ENCODE measurements at regions not wholly inside any gene's neighbourhood (a gene's known extent, or its start where the extent isn't known, plus 50 kb on each side); places are given as distances from the start of the nearest gene placed in this dataset.

GRCh38 chr13:58300224-58300623, 668.7 kb downstream of the PCDH17 start:
- no peak for DNase-seq (ENCODE audit: low read depth in 1 of 2, low spot score in 1 of 2)
- no peaks in the 10 kb centered on the region for H3K9me3 ChIP-seq (ENCODE audit: low read depth)
- no peak overlapping the region for H3K27ac ChIP-seq
- no peaks in the 10 kb centered on the region for H3K27me3 ChIP-seq
- H3K36me3 ChIP-seq: no peaks in the 10 kb centered on the region
- no peaks in the 10 kb centered on the region for H3K4me1 ChIP-seq (ENCODE audit: low read depth)
- no peak for TF ChIP-seq CTCF (IDR thresholded peaks at IDR 0.05; ENCODE audit: low read depth, low read length)
- H3K4me3 ChIP-seq: no peak overlapping the region

- no peak for TF ChIP-seq CTCF (IDR thresholded peaks at IDR 0.05; ENCODE audit: low read depth, low read length)
- Histone ChIP-seq H3K36me3 (no peaks in the 10 kb centered on the region), H3K4me1 (ENCODE audit: low read depth) (no peaks in the 10 kb centered on the region), H3K27me3 (no peaks in the 10 kb centered on the region), H3K27ac (no peak overlapping the region), H3K4me3 (no peak overlapping the region), H3K9me3 (ENCODE audit: low read depth) (no peaks in the 10 kb centered on the region)
- DNase-seq (ENCODE audit: low read depth in 1 of 2, low spot score in 1 of 2): no peak
Observed at GRCh38 chr13:58300974-58301681, 669.6 kb downstream of the PCDH17 start.

- no peaks in the 10 kb centered on the region for H3K9me3 ChIP-seq (ENCODE audit: low read depth)
- TF ChIP-seq CTCF (IDR thresholded peaks at IDR 0.05; ENCODE audit: low read depth, low read length): no peak
- no peak for DNase-seq (ENCODE audit: low read depth in 1 of 2, low spot score in 1 of 2)
- no peak overlapping the region for H3K27ac ChIP-seq
- H3K27me3 ChIP-seq: no peaks in the 10 kb centered on the region
- no peak overlapping the region for H3K4me3 ChIP-seq
- no peaks in the 10 kb centered on the region for H3K36me3 ChIP-seq
- no peaks in the 10 kb centered on the region for H3K4me1 ChIP-seq (ENCODE audit: low read depth)
Observed at GRCh38 chr13:58302349-58302748, 670.8 kb downstream of the PCDH17 start.

GRCh38 chr13:58306062-58306461, 674.5 kb downstream of the PCDH17 start:
- Histone ChIP-seq H3K36me3 (no peaks in the 10 kb centered on the region), H3K9me3 (ENCODE audit: low read depth) (no peaks in the 10 kb centered on the region), H3K4me3 (no peak overlapping the region), H3K4me1 (ENCODE audit: low read depth) (no peaks in the 10 kb centered on the region), H3K27me3 (no peaks in the 10 kb centered on the region), H3K27ac (no peak overlapping the region)
- DNase-seq (ENCODE audit: low read depth in 1 of 2, low spot score in 1 of 2): no peak
- no peak for TF ChIP-seq CTCF (IDR thresholded peaks at IDR 0.05; ENCODE audit: low read depth, low read length)

GRCh38 chr13:58313219-58313618, 681.7 kb downstream of the PCDH17 start:
- Histone ChIP-seq H3K4me1 (ENCODE audit: low read depth) (no peaks in the 10 kb centered on the region), H3K27ac (no peak overlapping the region), H3K4me3 (no peak overlapping the region), H3K36me3 (no peaks in the 10 kb centered on the region), H3K9me3 (ENCODE audit: low read depth) (no peaks in the 10 kb centered on the region), H3K27me3 (no peaks in the 10 kb centered on the region)
- DNase-seq (ENCODE audit: low read depth in 1 of 2, low spot score in 1 of 2): no peak
- no peak for TF ChIP-seq CTCF (IDR thresholded peaks at IDR 0.05; ENCODE audit: low read depth, low read length)
